ENCODE measurements at regions not wholly inside any gene's neighbourhood (a gene's known extent, or its start where the extent isn't known, plus 50 kb on each side); places are given as distances from the start of the nearest gene placed in this dataset.

GRCh38 chr7:65475040-65475726 lies 101.5 kb downstream of the ZNF92 start:
- H3K27ac ChIP-seq (ENCODE audit: insufficient read depth, low read length), result no peak overlapping the region
- no peak overlapping the region for H3K4me3 ChIP-seq (replicated peaks in 1 of 4; ENCODE audit: control extremely low read depth in 1 of 4, insufficient read depth in 1 of 4, low read depth in 3 of 4, low read length in 4 of 4)
- no peak overlapping the region for H3K4me2 ChIP-seq (ENCODE audit: extremely low read depth, insufficient read depth, low read length)

GRCh38 chr7:65475734-65476319 lies 102.2 kb downstream of the ZNF92 start:
- Histone ChIP-seq H3K9me3 (ENCODE audit: control insufficient read depth, insufficient read depth, low read depth, low read length) (no peaks in the 10 kb centered on the region), H4K20me1 (ENCODE audit: control insufficient read depth, extremely low read depth, insufficient read depth, low read length) (no peaks in the 10 kb centered on the region), H3K4me2 (ENCODE audit: extremely low read depth, insufficient read depth, low read length) (no peak overlapping the region), H3K4me3 (replicated peaks in 1 of 4; ENCODE audit: control extremely low read depth in 1 of 4, insufficient read depth in 1 of 4, low read depth in 3 of 4, low read length in 4 of 4) (no peak overlapping the region), H3K9ac (ENCODE audit: insufficient read depth, low read length) (no peak overlapping the region), H3K36me3 (ENCODE audit: control insufficient read depth, insufficient read depth, low read length) (no peaks in the 10 kb centered on the region), H3K27ac (ENCODE audit: insufficient read depth, low read length) (no peak overlapping the region), H3K79me2 (ENCODE audit: control insufficient read depth, insufficient read depth, low read length) (no peaks in the 10 kb centered on the region), H3K4me1 (ENCODE audit: control insufficient read depth, extremely low read depth, insufficient read depth, low read length) (no peaks in the 10 kb centered on the region), H2AFZ (ENCODE audit: low read length) (no peak overlapping the region), H3K27me3 (ENCODE audit: control insufficient read depth, insufficient read depth, low read length) (no peaks in the 10 kb centered on the region)
- DNase-seq (ENCODE audit: low read depth in 2 of 2), result peak in 1 of 2 donors; percentile 41
- TF ChIP-seq CTCF (conservative IDR thresholded peaks at IDR 0.05 in 1 of 2, IDR thresholded peaks at IDR 0.05 in 1 of 2; ENCODE audit: low read depth in 1 of 2, low read length in 2 of 2) (no peak), EZH2 (IDR thresholded peaks at IDR 0.05; ENCODE audit: low read length, missing control alignments) (no peak)

More at GRCh38 chr7:65475040-65475726, 101.5 kb downstream of the ZNF92 start:
- no peak overlapping the region for H2AFZ ChIP-seq (ENCODE audit: low read length)
- TF ChIP-seq EZH2 (IDR thresholded peaks at IDR 0.05; ENCODE audit: low read length, missing control alignments), result no peak
- no peak for TF ChIP-seq CTCF (conservative IDR thresholded peaks at IDR 0.05 in 1 of 2, IDR thresholded peaks at IDR 0.05 in 1 of 2; ENCODE audit: low read depth in 1 of 2, low read length in 2 of 2)
- H3K79me2 ChIP-seq (ENCODE audit: control insufficient read depth, insufficient read depth, low read length), result no peaks in the 10 kb centered on the region
- H3K4me1 ChIP-seq (ENCODE audit: control insufficient read depth, extremely low read depth, insufficient read depth, low read length), result no peaks in the 10 kb centered on the region
- DNase-seq (ENCODE audit: low read depth in 2 of 2), result no peak
- no peaks in the 10 kb centered on the region for H4K20me1 ChIP-seq (ENCODE audit: control insufficient read depth, extremely low read depth, insufficient read depth, low read length)
- H3K27me3 ChIP-seq (ENCODE audit: control insufficient read depth, insufficient read depth, low read length), result no peaks in the 10 kb centered on the region
- no peaks in the 10 kb centered on the region for H3K9me3 ChIP-seq (ENCODE audit: control insufficient read depth, insufficient read depth, low read depth, low read length)
- H3K36me3 ChIP-seq (ENCODE audit: control insufficient read depth, insufficient read depth, low read length), result no peaks in the 10 kb centered on the region
- no peak overlapping the region for H3K9ac ChIP-seq (ENCODE audit: insufficient read depth, low read length)

- Histone ChIP-seq H3K36me3 (ENCODE audit: control insufficient read depth, insufficient read depth, low read length) (no peaks in the 10 kb centered on the region), H3K4me2 (ENCODE audit: extremely low read depth, insufficient read depth, low read length) (no peak overlapping the region), H3K9me3 (ENCODE audit: control insufficient read depth, insufficient read depth, low read depth, low read length) (no peaks in the 10 kb centered on the region), H3K27ac (ENCODE audit: insufficient read depth, low read length) (no peak overlapping the region), H3K27me3 (ENCODE audit: control insufficient read depth, insufficient read depth, low read length) (no peaks in the 10 kb centered on the region), H2AFZ (ENCODE audit: low read length) (no peak overlapping the region), H3K4me3 (replicated peaks in 1 of 4; ENCODE audit: control extremely low read depth in 1 of 4, insufficient read depth in 1 of 4, low read depth in 3 of 4, low read length in 4 of 4) (no peak overlapping the region), H3K4me1 (ENCODE audit: control insufficient read depth, extremely low read depth, insufficient read depth, low read length) (no peaks in the 10 kb centered on the region), H3K9ac (ENCODE audit: insufficient read depth, low read length) (no peak overlapping the region), H4K20me1 (ENCODE audit: control insufficient read depth, extremely low read depth, insufficient read depth, low read length) (no peaks in the 10 kb centered on the region), H3K79me2 (ENCODE audit: control insufficient read depth, insufficient read depth, low read length) (no peaks in the 10 kb centered on the region)
- DNase-seq (ENCODE audit: low read depth in 2 of 2), result no peak
- TF ChIP-seq EZH2 (IDR thresholded peaks at IDR 0.05; ENCODE audit: low read length, missing control alignments) (no peak), CTCF (conservative IDR thresholded peaks at IDR 0.05 in 1 of 2, IDR thresholded peaks at IDR 0.05 in 1 of 2; ENCODE audit: low read depth in 1 of 2, low read length in 2 of 2) (no peak)
Observed at GRCh38 chr7:65477326-65477725, 103.7 kb downstream of the ZNF92 start.

All from fibroblast of lung (primary cell).